ENCODE measurements at regions not wholly inside any gene's neighbourhood (a gene's known extent, or its start where the extent isn't known, plus 50 kb on each side); places are given as distances from the start of the nearest gene placed in this dataset.
"Not testable (repeated sequence)": the region's sequence is repeated elsewhere in the genome, so short reads cannot be mapped to it uniquely, and the experiment has no call there.

DNA sequence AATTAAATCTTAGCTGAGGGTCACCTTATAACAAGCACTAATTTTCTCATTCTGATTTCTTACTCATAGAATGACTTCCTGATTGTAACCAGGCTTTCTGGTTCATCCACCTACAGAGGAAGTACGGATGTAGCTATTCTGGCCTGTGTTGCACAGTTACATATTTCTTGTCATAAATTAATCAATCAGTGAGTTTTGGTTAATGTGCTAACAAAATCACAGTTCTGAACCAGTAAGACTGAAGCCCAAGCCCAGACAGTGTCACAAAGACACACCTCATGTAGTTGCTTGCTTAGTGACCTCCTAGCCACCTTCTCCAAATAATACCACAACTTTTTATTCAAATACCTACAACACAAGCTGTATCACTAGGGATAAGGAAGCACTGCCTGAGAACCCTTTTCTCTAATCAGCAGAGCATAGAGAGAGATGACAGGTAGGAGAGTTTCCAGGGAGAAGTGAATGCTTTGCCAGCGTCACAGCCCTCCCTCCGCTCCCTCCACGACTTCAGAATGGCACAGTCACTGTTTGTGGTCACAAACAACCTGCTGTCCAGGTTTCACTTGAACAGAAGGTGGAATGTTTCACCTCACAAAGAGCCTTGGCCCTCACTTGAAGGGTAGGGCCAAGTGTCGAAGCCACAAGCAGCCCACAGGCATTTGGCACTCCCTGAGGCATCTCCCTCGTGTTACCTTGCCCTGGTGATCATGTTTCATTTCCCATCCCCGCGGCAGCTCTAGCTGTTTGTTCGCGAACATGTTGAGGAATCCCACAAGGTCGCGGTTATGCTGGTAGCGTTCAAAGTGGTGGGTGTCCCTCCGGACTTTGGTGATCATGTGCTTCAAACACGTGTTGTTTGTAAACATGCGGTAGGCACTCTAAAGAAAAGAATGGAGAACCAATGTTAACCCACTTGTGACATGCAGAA is 120.8 kb upstream of the STK17B start:
- no CpG with 5 or more reads among the region's 16 CpGs for WGBS (ENCODE audit: insufficient coverage, insufficient read length)
- H3K27ac ChIP-seq (ENCODE audit: low read length): no peak overlapping the region
- H3K4me1 ChIP-seq (ENCODE audit: control insufficient read depth, insufficient read depth, low read length): no peaks in the 10 kb centered on the region
- no peaks in the 10 kb centered on the region for H3K36me3 ChIP-seq (ENCODE audit: control insufficient read depth, insufficient read depth, low read length)
- H3K4me3 ChIP-seq (ENCODE audit: low read length): no peak overlapping the region
- no peaks in the 10 kb centered on the region for H3K9me3 ChIP-seq (ENCODE audit: control insufficient read depth, insufficient read depth, low read length)
- no peaks in the 10 kb centered on the region for H3K27me3 ChIP-seq (ENCODE audit: control insufficient read depth, insufficient read depth, low read length)
- DNase-seq (ENCODE audit: low read depth, low spot score): no peak

- Histone ChIP-seq H3K4me3 (ENCODE audit: low read length) (no peak overlapping the region), H3K36me3 (ENCODE audit: control insufficient read depth, insufficient read depth, low read length) (no peaks in the 10 kb centered on the region), H3K4me1 (ENCODE audit: control insufficient read depth, insufficient read depth, low read length) (no peaks in the 10 kb centered on the region), H3K27me3 (ENCODE audit: control insufficient read depth, insufficient read depth, low read length) (no peaks in the 10 kb centered on the region), H3K27ac (ENCODE audit: low read length) (no peak overlapping the region), H3K9me3 (ENCODE audit: control insufficient read depth, insufficient read depth, low read length) (no peaks in the 10 kb centered on the region)
- no peak for DNase-seq (ENCODE audit: low read depth, low spot score)
- WGBS (ENCODE audit: insufficient coverage, insufficient read length): no CpG with 5 or more reads among the region's 3 CpGs
Measured at GRCh38 chr2:196293751-196294515, 122.6 kb upstream of the STK17B start.

GRCh38 chr2:196294516-196294909 is 123.1 kb upstream of the STK17B start:
- Histone ChIP-seq H3K4me3 (ENCODE audit: low read length) (no peak overlapping the region), H3K27ac (ENCODE audit: low read length) (no peak overlapping the region), H3K27me3 (ENCODE audit: control insufficient read depth, insufficient read depth, low read length) (no peaks in the 10 kb centered on the region), H3K36me3 (ENCODE audit: control insufficient read depth, insufficient read depth, low read length) (no peaks in the 10 kb centered on the region), H3K4me1 (ENCODE audit: control insufficient read depth, insufficient read depth, low read length) (no peaks in the 10 kb centered on the region), H3K9me3 (ENCODE audit: control insufficient read depth, insufficient read depth, low read length) (no peaks in the 10 kb centered on the region)
- DNase-seq (ENCODE audit: low read depth, low spot score): no peak
- no CpG with 5 or more reads among the region's 1 CpG for WGBS (ENCODE audit: insufficient coverage, insufficient read length)

DNA sequence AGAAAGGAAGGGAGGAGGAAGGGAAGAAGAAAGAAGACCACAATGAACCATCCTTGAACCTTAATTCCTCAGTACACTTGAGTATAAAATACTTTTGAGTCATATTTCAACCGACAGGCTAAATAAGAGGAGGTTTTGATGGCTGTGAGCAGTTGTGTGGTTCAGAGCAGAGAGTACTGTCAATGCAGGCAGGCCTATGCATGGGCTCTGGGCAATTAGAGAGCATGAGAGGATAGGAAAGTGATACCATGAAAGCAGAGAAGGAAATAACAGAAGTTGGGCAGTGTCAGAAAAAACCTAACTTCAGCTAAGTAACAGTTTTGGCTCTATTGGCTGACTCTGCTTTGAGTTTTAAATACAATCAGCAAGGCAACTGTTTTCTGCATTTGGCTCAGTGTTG is 123.6 kb upstream of the STK17B start:
- Histone ChIP-seq H3K4me3 (ENCODE audit: low read length) (no peak overlapping the region), H3K36me3 (ENCODE audit: control insufficient read depth, insufficient read depth, low read length) (no peaks in the 10 kb centered on the region), H3K4me1 (ENCODE audit: control insufficient read depth, insufficient read depth, low read length) (no peaks in the 10 kb centered on the region), H3K9me3 (ENCODE audit: control insufficient read depth, insufficient read depth, low read length) (no peaks in the 10 kb centered on the region), H3K27me3 (ENCODE audit: control insufficient read depth, insufficient read depth, low read length) (no peaks in the 10 kb centered on the region), H3K27ac (ENCODE audit: low read length) (no peak overlapping the region)
- WGBS (ENCODE audit: insufficient coverage, insufficient read length): no CpG with 5 or more reads among the region's 1 CpG
- DNase-seq (ENCODE audit: low read depth, low spot score): no peak

DNA sequence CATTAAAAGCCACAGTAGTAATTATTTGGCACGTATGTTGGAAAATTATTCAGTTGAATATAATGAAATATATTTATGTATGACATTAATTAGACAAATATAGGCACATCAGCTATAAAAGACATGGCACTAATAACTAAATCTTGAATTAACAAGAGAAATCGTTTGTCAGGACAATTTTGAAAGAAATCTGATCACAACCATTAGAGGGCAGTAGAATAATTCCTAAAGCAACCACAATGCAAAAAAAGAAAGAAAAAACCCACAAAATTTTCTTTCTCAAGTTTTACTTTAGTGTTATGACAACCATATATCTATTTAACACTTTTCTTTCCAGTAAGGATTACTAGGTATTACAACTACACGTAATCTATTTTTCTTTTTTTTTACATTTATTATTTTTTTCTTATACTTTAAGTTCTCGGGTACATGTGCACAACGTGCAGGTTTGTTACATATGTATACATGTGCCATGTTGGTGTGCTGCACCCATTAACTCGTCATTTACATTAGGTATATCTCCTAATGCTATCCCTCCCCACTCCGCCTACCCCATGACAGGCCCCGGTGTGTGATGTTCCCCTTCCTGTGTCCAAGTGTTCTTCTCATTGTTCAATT is 126.8 kb upstream of the STK17B start:
- WGBS (ENCODE audit: insufficient coverage, insufficient read length): 100% methylated on average over 1 of the region's 8 CpGs
- not testable (repeated sequence) for H3K36me3 ChIP-seq (ENCODE audit: control insufficient read depth, insufficient read depth, low read length); H3K9me3 ChIP-seq (ENCODE audit: control insufficient read depth, insufficient read depth, low read length); DNase-seq (ENCODE audit: low read depth, low spot score); H3K4me1 ChIP-seq (ENCODE audit: control insufficient read depth, insufficient read depth, low read length); H3K27ac ChIP-seq (ENCODE audit: low read length); H3K27me3 ChIP-seq (ENCODE audit: control insufficient read depth, insufficient read depth, low read length); H3K4me3 ChIP-seq (ENCODE audit: low read length)

GRCh38 chr2:196307775-196308305 is 136.5 kb upstream of the STK17B start:
- H3K9me3 ChIP-seq (ENCODE audit: control insufficient read depth, insufficient read depth, low read length): no peaks in the 10 kb centered on the region
- H3K27ac ChIP-seq (ENCODE audit: low read length): no peak overlapping the region
- H3K4me1 ChIP-seq (ENCODE audit: control insufficient read depth, insufficient read depth, low read length): no peaks in the 10 kb centered on the region; the same call in 1 of the 2 replicates
- H3K36me3 ChIP-seq (ENCODE audit: control insufficient read depth, insufficient read depth, low read length): no peaks in the 10 kb centered on the region
- H3K4me3 ChIP-seq (ENCODE audit: low read length): no peak overlapping the region
- no peak for DNase-seq (ENCODE audit: low read depth, low spot score)
- H3K27me3 ChIP-seq (ENCODE audit: control insufficient read depth, insufficient read depth, low read length): no peaks in the 10 kb centered on the region
- WGBS (ENCODE audit: insufficient coverage, insufficient read length): no CpG with 5 or more reads among the region's 14 CpGs

- Histone ChIP-seq H3K4me1 (ENCODE audit: control insufficient read depth, insufficient read depth, low read length) (no peaks in the 10 kb centered on the region; the same call in 1 of the 2 replicates), H3K9me3 (ENCODE audit: control insufficient read depth, insufficient read depth, low read length) (no peaks in the 10 kb centered on the region), H3K36me3 (ENCODE audit: control insufficient read depth, insufficient read depth, low read length) (no peaks in the 10 kb centered on the region), H3K27ac (ENCODE audit: low read length) (no peak overlapping the region), H3K4me3 (ENCODE audit: low read length) (no peak overlapping the region), H3K27me3 (ENCODE audit: control insufficient read depth, insufficient read depth, low read length) (no peaks in the 10 kb centered on the region)
- no peak for DNase-seq (ENCODE audit: low read depth, low spot score)
Measured at GRCh38 chr2:196309691-196310090, 138.3 kb upstream of the STK17B start.

DNA sequence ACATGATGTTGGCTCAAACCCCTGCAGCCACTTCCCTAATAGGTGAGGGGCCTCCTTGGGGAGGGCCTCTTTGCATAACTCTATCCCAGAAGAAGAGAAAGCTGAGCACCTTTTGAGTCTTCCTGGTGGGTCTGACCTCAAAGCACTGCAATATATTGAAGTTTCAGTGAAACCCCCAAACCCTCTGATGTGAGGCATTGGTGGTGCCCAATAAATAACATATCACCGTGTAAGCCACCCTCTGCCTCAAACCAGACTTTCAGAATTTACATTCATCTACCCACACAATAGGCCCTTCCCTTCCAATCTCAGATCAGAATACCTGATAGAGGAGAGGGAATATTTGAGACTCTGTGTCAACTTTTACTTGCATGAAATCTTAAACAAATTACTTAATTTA is 142.8 kb upstream of the STK17B start:
- H3K36me3 ChIP-seq (ENCODE audit: control insufficient read depth, insufficient read depth, low read length): no peaks in the 10 kb centered on the region
- WGBS (ENCODE audit: insufficient coverage, insufficient read length): no CpG with 5 or more reads among the region's 1 CpG

GRCh38 chr2:196314780-196315179 is 143.4 kb upstream of the STK17B start:
- Histone ChIP-seq H3K4me3 (ENCODE audit: low read length) (no peak overlapping the region), H3K9me3 (ENCODE audit: control insufficient read depth, insufficient read depth, low read length) (no peaks in the 10 kb centered on the region; the same call in 1 of the 2 replicates), H3K36me3 (ENCODE audit: control insufficient read depth, insufficient read depth, low read length) (no peaks in the 10 kb centered on the region), H3K4me1 (ENCODE audit: control insufficient read depth, insufficient read depth, low read length) (no peaks in the 10 kb centered on the region; the same call in 1 of the 2 replicates), H3K27ac (ENCODE audit: low read length) (no peak overlapping the region), H3K27me3 (ENCODE audit: control insufficient read depth, insufficient read depth, low read length) (no peaks in the 10 kb centered on the region)
- DNase-seq (ENCODE audit: low read depth, low spot score): no peak
- WGBS (ENCODE audit: insufficient coverage, insufficient read length): no CpG with 5 or more reads among the region's 4 CpGs

More for the DNA sequence above, 142.8 kb upstream of the STK17B start:
- no peaks in the 10 kb centered on the region for H3K27me3 ChIP-seq (ENCODE audit: control insufficient read depth, insufficient read depth, low read length)
- H3K4me1 ChIP-seq (ENCODE audit: control insufficient read depth, insufficient read depth, low read length): no peaks in the 10 kb centered on the region; the same call in 1 of the 2 replicates
- DNase-seq (ENCODE audit: low read depth, low spot score): no peak
- no peak overlapping the region for H3K4me3 ChIP-seq (ENCODE audit: low read length)
- H3K27ac ChIP-seq (ENCODE audit: low read length): no peak overlapping the region
- no peaks in the 10 kb centered on the region; the same call in 1 of the 2 replicates for H3K9me3 ChIP-seq (ENCODE audit: control insufficient read depth, insufficient read depth, low read length)

GRCh38 chr2:196315388-196316049 is 144.1 kb upstream of the STK17B start:
- Histone ChIP-seq H3K27ac (ENCODE audit: low read length) (no peak overlapping the region), H3K36me3 (ENCODE audit: control insufficient read depth, insufficient read depth, low read length) (no peaks in the 10 kb centered on the region), H3K4me3 (ENCODE audit: low read length) (no peak overlapping the region), H3K27me3 (ENCODE audit: control insufficient read depth, insufficient read depth, low read length) (no peaks in the 10 kb centered on the region), H3K9me3 (ENCODE audit: control insufficient read depth, insufficient read depth, low read length) (no peaks in the 10 kb centered on the region; the same call in 1 of the 2 replicates), H3K4me1 (ENCODE audit: control insufficient read depth, insufficient read depth, low read length) (no peaks in the 10 kb centered on the region; the same call in 1 of the 2 replicates)
- WGBS (ENCODE audit: insufficient coverage, insufficient read length): no CpG with 5 or more reads among the region's 3 CpGs
- no peak for DNase-seq (ENCODE audit: low read depth, low spot score)

Data from iPS DF 6.9 (cell line).